Hepatocyte (in vitro differentiated cells): ENCODE measurements at regions not wholly inside any gene's neighbourhood (a gene's known extent, or its start where the extent isn't known, plus 50 kb on each side); places are given as distances from the start of the nearest gene placed in this dataset.

Experiments
- DNase-seq: peaks from one replicate; pipeline ENCODE4 v3.0.0-alpha.2; 2016; ENCODE audit warnings: low spot score
- H2AFZ ChIP-seq: fragments of 200-600 bp; sonication (generic); 2 replicates; pipeline ENCODE4 v1.6.0; 2016; ENCODE audit warnings: antibody characterized with exemption, mild to moderate bottlenecking
- H3K27ac ChIP-seq: fragments of 200-600 bp; sonication (generic); 2 replicates; pipeline ENCODE4 v1.5.1; 2016; ENCODE audit warnings: mild to moderate bottlenecking
- H3K27me3 ChIP-seq: fragments of 200-600 bp; sonication (generic); 2 replicates; pipeline ENCODE4 v1.6.1; 2016
- H3K36me3 ChIP-seq: fragments of 200-600 bp; sonication (generic); replicated peaks from 2 replicates; pipeline ENCODE4 v1.5.1; 2016; ENCODE audit warnings: low read depth; ENCODE audit not compliant: insufficient read depth
- H3K4me1 ChIP-seq: fragments of 200-600 bp; sonication (generic); 2 replicates; pipeline ENCODE4 v1.5.1; 2016; ENCODE audit warnings: mild to moderate bottlenecking, moderate library complexity; ENCODE audit not compliant: insufficient read depth
- H3K4me2 ChIP-seq: fragments of 200-600 bp; sonication (generic); 2 replicates; pipeline ENCODE4 v1.6.0; 2016
- H3K4me3 ChIP-seq: fragments of 200-600 bp; sonication (generic); 2 replicates; pipeline ENCODE4 v1.5.1; 2016; ENCODE audit warnings: mild to moderate bottlenecking
- H3K79me2 ChIP-seq: fragments of 200-600 bp; sonication (generic); 2 replicates; pipeline ENCODE4 v1.6.0; 2017; ENCODE audit warnings: mild to moderate bottlenecking
- H3K9me2 ChIP-seq: fragments of 200-600 bp; sonication (generic); replicated peaks from 2 replicates; pipeline ENCODE4 v1.6.0; 2017; ENCODE audit warnings: mild to moderate bottlenecking; ENCODE audit not compliant: insufficient read depth
- H3K9me3 ChIP-seq: fragments of 200-600 bp; sonication (generic); 2 replicates; pipeline ENCODE4 v1.5.1; 2016; ENCODE audit warnings: low read depth, mild to moderate bottlenecking
- H4K20me1 ChIP-seq: fragments of 200-600 bp; sonication (generic); 2 replicates; pipeline ENCODE4 v1.6.0; 2016; ENCODE audit warnings: mild to moderate bottlenecking; ENCODE audit not compliant: insufficient read depth, poor library complexity, severe bottlenecking
- CTCF ChIP-seq: fragments of 200-600 bp; sonication (generic); IDR thresholded peaks from 2 replicates; pipeline ENCODE4 v1.5.1; 2016; ENCODE audit warnings: antibody characterized with exemption, mild to moderate bottlenecking; ENCODE audit not compliant: poor library complexity
- EZH2 ChIP-seq: fragments of 200-600 bp; sonication (generic); IDR thresholded peaks from 2 replicates; pipeline ENCODE4 v1.6.1; 2016; ENCODE audit warnings: antibody characterized with exemption, mild to moderate bottlenecking, borderline replicate concordance
- EZH2phosphoT487 ChIP-seq: fragments of 200-600 bp; sonication (generic); IDR thresholded peaks from one replicate; pipeline ENCODE4 v1.6.1; 2018; ENCODE audit warnings: antibody characterized with exemption, mild to moderate bottlenecking, low read depth, moderate library complexity; ENCODE audit not compliant: unreplicated experiment, severe bottlenecking
- WGBS: methylation state at CpG from one replicate; pipeline ENCODE4 v1.1.6; 2016; ENCODE audit warnings: low lambda C conversion rate; ENCODE audit errors: missing lambda C conversion rate; 5-methylcytosine and 5-hydroxymethylcytosine counted together

DNA sequence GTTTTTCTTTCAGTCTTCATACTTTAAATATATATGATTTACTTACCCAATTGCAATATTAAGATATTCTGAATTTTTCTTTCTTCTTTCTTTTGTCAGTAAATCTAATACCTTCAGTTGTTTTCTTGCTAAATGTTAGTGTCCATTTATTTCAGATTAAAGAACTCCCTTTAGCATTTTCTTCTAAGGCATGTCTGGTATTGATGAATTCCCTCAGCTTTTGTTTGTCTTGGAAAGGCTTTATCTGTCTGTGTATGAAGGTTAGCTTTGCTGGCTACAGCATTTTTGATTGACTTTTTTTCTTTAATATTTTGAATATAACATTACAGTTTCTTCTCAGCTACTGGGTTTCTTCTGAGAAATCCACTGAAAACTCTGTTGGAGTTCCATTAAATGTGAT, 64.0 kb upstream of the PLSCR4 start:
- no peaks in the 10 kb centered on the region for H3K4me1 ChIP-seq
- H3K36me3 ChIP-seq, result no peaks in the 10 kb centered on the region
- DNase-seq, result no peak
- H3K27ac ChIP-seq, result no peak overlapping the region
- no peak for TF ChIP-seq EZH2phosphoT487
- TF ChIP-seq CTCF, result no peak
- no peak for TF ChIP-seq EZH2
- H2AFZ ChIP-seq, result no peak overlapping the region
- H3K4me2 ChIP-seq, result no peak overlapping the region
- H3K9me3 ChIP-seq, result no peaks in the 10 kb centered on the region
- no peaks in the 10 kb centered on the region for H3K79me2 ChIP-seq
- H4K20me1 ChIP-seq, result no peaks in the 10 kb centered on the region
- peaks cover 5% of the 10 kb centered on the region for H3K9me2 ChIP-seq
- H3K27me3 ChIP-seq, result no peaks in the 10 kb centered on the region
- H3K4me3 ChIP-seq, result no peak overlapping the region

DNA sequence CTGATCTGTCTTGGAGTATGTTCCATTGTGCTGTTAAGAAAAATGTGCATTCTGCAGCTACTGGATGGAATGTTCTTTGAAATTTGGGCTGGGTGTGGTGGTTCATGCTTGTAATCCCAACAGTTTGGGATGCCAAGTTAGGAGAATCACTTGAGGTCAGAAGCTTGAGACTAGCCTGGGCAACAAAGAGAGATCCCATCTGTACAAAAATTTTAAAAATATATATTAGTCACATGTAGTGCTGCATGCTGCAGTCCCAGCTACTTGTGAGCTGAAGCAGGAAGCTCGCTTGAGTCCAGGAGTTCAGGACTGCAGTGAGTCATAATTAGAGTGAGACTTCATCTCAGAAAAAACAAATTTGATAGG, 62.8 kb upstream of the PLSCR4 start:
- Histone ChIP-seq H3K36me3 (no peaks in the 10 kb centered on the region), H2AFZ (no peak overlapping the region), H3K27me3 (no peaks in the 10 kb centered on the region), H3K4me3 (no peak overlapping the region), H3K27ac (no peak overlapping the region), H3K9me2 (peaks cover 5% of the 10 kb centered on the region), H3K9me3 (no peaks in the 10 kb centered on the region), H3K79me2 (no peaks in the 10 kb centered on the region), H3K4me1 (no peaks in the 10 kb centered on the region), H4K20me1 (no peaks in the 10 kb centered on the region), H3K4me2 (no peak overlapping the region)
- no peak for DNase-seq
- no peak for TF ChIP-seq EZH2phosphoT487
- TF ChIP-seq CTCF, result no peak
- TF ChIP-seq EZH2, result no peak
- WGBS, result 86% methylated on average over 1 of the region's 1 CpG

- TF ChIP-seq EZH2phosphoT487 (no peak), CTCF (no peak), EZH2 (no peak)
- 79% methylated on average over 2 of the region's 2 CpGs for WGBS
- Histone ChIP-seq H3K9me2 (peaks cover 5% of the 10 kb centered on the region), H3K4me2 (no peak overlapping the region), H3K79me2 (no peaks in the 10 kb centered on the region), H2AFZ (no peak overlapping the region), H4K20me1 (no peaks in the 10 kb centered on the region), H3K9me3 (no peaks in the 10 kb centered on the region), H3K27me3 (no peaks in the 10 kb centered on the region), H3K4me1 (no peaks in the 10 kb centered on the region), H3K4me3 (no peak overlapping the region), H3K27ac (no peak overlapping the region), H3K36me3 (no peaks in the 10 kb centered on the region)
- no peak for DNase-seq
Observed at GRCh38 chr3:146313031-146313745, 62.3 kb upstream of the PLSCR4 start.

DNA sequence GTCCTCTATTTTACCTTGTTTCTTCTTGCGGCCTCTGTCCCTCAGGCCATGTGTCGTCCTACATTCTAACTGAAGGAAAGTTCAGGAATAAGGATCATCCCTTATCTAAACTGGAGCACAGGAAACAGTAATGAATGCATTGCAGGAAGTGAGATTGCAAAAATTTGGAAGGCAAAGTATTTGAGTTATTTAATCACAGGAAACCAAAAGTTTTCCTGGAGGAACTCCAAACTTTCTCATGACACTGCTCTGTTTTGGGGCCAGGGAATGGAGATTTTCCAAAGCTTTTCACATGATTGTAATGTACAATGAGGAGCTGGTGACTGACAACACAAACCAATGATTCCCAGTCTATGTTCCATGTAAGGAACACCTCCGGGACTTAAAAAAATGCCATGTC, 57.8 kb upstream of the PLSCR4 start:
- Histone ChIP-seq H3K9me3 (no peaks in the 10 kb centered on the region), H3K4me2 (no peak overlapping the region), H3K27me3 (no peaks in the 10 kb centered on the region), H3K36me3 (no peaks in the 10 kb centered on the region), H3K4me3 (no peak overlapping the region), H2AFZ (no peak overlapping the region), H3K79me2 (no peaks in the 10 kb centered on the region), H3K9me2 (peaks cover 5% of the 10 kb centered on the region), H3K4me1 (no peaks in the 10 kb centered on the region), H3K27ac (no peak overlapping the region), H4K20me1 (no peaks in the 10 kb centered on the region)
- DNase-seq, result no peak
- 77% methylated on average over 3 of the region's 3 CpGs for WGBS
- TF ChIP-seq EZH2 (no peak), EZH2phosphoT487 (no peak), CTCF (no peak)
